ENCODE measurements at regions not wholly inside any gene's neighbourhood (a gene's known extent, or its start where the extent isn't known, plus 50 kb on each side); places are given as distances from the start of the nearest gene placed in this dataset.

DNA sequence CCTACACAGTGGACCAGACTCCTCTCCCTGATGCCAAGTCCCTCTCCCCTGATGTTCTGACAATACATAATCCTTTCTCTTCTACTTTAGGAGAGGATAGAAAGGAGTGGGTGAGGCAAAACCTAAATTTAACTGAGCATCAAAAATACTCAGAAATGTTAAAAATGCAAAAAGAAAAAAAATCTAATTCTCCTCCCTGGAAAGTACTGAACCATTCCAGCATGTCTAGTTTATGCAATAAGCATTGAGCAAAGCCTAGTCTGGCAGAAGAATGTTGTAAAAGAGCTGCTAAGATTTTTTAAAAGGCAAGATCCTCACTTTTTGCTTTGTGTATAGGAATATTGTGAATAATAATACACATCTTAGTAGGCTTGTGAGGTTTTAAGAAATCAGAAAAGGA, 116.6 kb upstream of the STXBP5 start:
- no peak for TF ChIP-seq POLR2A (IDR thresholded peaks at IDR 0.05)
- TF ChIP-seq, protein P1, sequence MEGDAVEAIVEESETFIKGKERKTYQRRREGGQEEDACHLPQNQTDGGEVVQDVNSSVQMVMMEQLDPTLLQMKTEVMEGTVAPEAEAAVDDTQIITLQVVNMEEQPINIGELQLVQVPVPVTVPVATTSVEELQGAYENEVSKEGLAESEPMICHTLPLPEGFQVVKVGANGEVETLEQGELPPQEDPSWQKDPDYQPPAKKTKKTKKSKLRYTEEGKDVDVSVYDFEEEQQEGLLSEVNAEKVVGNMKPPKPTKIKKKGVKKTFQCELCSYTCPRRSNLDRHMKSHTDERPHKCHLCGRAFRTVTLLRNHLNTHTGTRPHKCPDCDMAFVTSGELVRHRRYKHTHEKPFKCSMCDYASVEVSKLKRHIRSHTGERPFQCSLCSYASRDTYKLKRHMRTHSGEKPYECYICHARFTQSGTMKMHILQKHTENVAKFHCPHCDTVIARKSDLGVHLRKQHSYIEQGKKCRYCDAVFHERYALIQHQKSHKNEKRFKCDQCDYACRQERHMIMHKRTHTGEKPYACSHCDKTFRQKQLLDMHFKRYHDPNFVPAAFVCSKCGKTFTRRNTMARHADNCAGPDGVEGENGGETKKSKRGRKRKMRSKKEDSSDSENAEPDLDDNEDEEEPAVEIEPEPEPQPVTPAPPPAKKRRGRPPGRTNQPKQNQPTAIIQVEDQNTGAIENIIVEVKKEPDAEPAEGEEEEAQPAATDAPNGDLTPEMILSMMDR (IDR thresholded peaks at IDR 0.05): no peak
